HEK293 (cell line): ENCODE measurements at regions not wholly inside any gene's neighbourhood (a gene's known extent, or its start where the extent isn't known, plus 50 kb on each side); places are given as distances from the start of the nearest gene placed in this dataset.

ENCODE experiments used
- SP2 ChIP-seq: fragments of 450-650 bp; formaldehyde crosslinking; IDR thresholded peaks from 2 replicates; pipeline ENCODE4 v1.5.1; 2016; ENCODE audit warnings: missing biosample characterization, missing genetic modification characterization
- ZNF132 ChIP-seq: fragments of 450-650 bp; formaldehyde crosslinking; IDR thresholded peaks from 2 replicates; pipeline ENCODE4 v1.5.1; 2017; ENCODE audit warnings: missing biosample characterization, missing genetic modification characterization, borderline replicate concordance
- ZNF24 ChIP-seq: fragments of 450-650 bp; formaldehyde crosslinking; IDR thresholded peaks from 2 replicates; pipeline ENCODE4 v1.5.1; 2016; ENCODE audit warnings: missing biosample characterization, missing genetic modification characterization
- ZNF341 ChIP-seq: fragments of 450-650 bp; formaldehyde crosslinking; IDR thresholded peaks from 2 replicates; pipeline ENCODE4; 2016; ENCODE audit warnings: low read depth, missing biosample characterization, missing genetic modification characterization
- ZNF473 ChIP-seq: fragments of 450-650 bp; formaldehyde crosslinking; IDR thresholded peaks from 2 replicates; pipeline ENCODE4 v1.5.1; 2017; ENCODE audit warnings: missing biosample characterization, missing genetic modification characterization
- ZNF514 ChIP-seq: fragments of 450-650 bp; formaldehyde crosslinking; IDR thresholded peaks from 2 replicates; pipeline ENCODE4 v1.5.1; 2016; ENCODE audit warnings: missing biosample characterization, missing genetic modification characterization
- ZNF548 ChIP-seq: fragments of 450-650 bp; formaldehyde crosslinking; IDR thresholded peaks from 2 replicates; pipeline ENCODE4 v1.5.1; 2016; ENCODE audit warnings: missing biosample characterization, missing genetic modification characterization
- ZNF645 ChIP-seq: fragments of 450-650 bp; formaldehyde crosslinking; IDR thresholded peaks from 2 replicates; pipeline ENCODE4; 2016; ENCODE audit warnings: missing biosample characterization, missing genetic modification characterization
- TF ChIP-seq, protein P1 (sequence below): fragments of 450-650 bp; formaldehyde crosslinking; IDR thresholded peaks from 2 replicates; pipeline ENCODE4 v1.5.1; 2016; ENCODE audit warnings: missing biosample characterization, missing genetic modification characterization
- TF ChIP-seq, protein P2 (sequence below): fragments of 450-650 bp; formaldehyde crosslinking; IDR thresholded peaks from 2 replicates; pipeline ENCODE4 v1.5.1; 2016; ENCODE audit warnings: missing biosample characterization, missing genetic modification characterization
- TF ChIP-seq, protein P3 (sequence below): sonication (generic); formaldehyde crosslinking; IDR thresholded peaks from 2 replicates; pipeline ENCODE4 v1.8.1; 2022; ENCODE audit warnings: mild to moderate bottlenecking, moderate library complexity, missing genetic modification reagents

DNA sequence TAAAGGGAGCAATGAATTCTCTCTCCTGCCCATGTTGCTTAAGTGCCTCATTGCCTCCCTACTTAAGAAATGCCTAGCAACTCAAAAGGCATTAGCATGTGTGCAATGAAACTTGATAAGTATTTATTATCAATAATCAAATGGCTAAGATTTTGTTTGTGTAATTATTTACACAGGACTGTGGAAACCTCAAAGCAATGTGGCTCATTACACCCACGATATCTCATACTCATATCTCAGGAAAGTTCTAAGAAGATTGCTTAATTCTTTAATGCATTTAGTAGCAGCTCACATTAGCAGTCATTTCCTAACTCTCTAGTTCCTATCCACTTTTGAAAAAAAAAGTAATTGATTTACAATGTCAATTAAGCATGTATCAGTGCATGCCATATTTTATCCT, 253.3 kb downstream of the DUSP10 start:
- TF ChIP-seq, protein P1, sequence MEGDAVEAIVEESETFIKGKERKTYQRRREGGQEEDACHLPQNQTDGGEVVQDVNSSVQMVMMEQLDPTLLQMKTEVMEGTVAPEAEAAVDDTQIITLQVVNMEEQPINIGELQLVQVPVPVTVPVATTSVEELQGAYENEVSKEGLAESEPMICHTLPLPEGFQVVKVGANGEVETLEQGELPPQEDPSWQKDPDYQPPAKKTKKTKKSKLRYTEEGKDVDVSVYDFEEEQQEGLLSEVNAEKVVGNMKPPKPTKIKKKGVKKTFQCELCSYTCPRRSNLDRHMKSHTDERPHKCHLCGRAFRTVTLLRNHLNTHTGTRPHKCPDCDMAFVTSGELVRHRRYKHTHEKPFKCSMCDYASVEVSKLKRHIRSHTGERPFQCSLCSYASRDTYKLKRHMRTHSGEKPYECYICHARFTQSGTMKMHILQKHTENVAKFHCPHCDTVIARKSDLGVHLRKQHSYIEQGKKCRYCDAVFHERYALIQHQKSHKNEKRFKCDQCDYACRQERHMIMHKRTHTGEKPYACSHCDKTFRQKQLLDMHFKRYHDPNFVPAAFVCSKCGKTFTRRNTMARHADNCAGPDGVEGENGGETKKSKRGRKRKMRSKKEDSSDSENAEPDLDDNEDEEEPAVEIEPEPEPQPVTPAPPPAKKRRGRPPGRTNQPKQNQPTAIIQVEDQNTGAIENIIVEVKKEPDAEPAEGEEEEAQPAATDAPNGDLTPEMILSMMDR (tag by site-specific recombination) = no peak
- TF ChIP-seq ZNF132 (tag by site-specific recombination) (no peak), ZNF514 (tag by site-specific recombination) (no peak), ZNF24 (tag by site-specific recombination) (no peak), ZNF548 (tag by site-specific recombination) (no peak), ZNF473 (tag by site-specific recombination) (no peak), ZNF645 (no peak), ZNF341 (tag by site-specific recombination) (no peak), SP2 (tag by site-specific recombination) (no peak)
- TF ChIP-seq, protein P2, sequence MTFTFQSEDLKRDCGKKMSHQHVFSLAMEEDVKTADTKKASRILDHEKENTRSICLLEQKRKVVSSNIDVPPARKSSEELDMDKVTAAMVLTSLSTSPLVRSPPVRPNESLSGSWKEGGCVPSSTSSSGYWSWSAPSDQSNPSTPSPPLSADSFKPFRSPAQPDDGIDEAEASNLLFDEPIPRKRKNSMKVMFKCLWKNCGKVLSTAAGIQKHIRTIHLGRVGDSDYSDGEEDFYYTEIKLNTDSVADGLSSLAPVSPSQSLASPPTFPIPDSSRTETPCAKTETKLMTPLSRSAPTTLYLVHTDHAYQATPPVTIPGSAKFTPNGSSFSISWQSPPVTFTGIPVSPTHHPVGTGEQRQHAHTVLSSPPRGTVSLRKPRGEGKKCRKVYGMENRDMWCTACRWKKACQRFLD (tag by site-specific recombination) = no peak
- TF ChIP-seq, protein P3, sequence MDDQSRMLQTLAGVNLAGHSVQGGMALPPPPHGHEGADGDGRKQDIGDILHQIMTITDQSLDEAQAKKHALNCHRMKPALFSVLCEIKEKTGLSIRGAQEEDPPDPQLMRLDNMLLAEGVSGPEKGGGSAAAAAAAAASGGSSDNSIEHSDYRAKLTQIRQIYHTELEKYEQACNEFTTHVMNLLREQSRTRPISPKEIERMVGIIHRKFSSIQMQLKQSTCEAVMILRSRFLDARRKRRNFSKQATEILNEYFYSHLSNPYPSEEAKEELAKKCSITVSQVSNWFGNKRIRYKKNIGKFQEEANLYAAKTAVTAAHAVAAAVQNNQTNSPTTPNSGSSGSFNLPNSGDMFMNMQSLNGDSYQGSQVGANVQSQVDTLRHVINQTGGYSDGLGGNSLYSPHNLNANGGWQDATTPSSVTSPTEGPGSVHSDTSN = no peak
